Posterior cingulate gyrus (tissue), 11 donors: ENCODE measurements at regions not wholly inside any gene's neighbourhood (a gene's known extent, or its start where the extent isn't known, plus 50 kb on each side); places are given as distances from the start of the nearest gene placed in this dataset.
A peak's percentile ranks its signal among the peaks of the same experiment; 100 is the strongest.

Source experiments
- DNase-seq, 10 donors: peaks; one replicate each; pipeline versions ENCODE4 v3.0.0 to v3.0.0-alpha.2; 2020 to 2021; ENCODE audit warnings: mixed read lengths in 3 of 10
- intact Hi-C: fragments of 100-400 bp; cut with DNase I; formaldehyde crosslinking; loops from one replicate; pipeline ENCODE4 v1.15.1; 2023

- DNase-seq: no peak
- intact Hi-C loops: no loop called here
Observed at GRCh38 chr3:68176600-68176999, 522.2 kb upstream of the SUCLG2 start.

DNA sequence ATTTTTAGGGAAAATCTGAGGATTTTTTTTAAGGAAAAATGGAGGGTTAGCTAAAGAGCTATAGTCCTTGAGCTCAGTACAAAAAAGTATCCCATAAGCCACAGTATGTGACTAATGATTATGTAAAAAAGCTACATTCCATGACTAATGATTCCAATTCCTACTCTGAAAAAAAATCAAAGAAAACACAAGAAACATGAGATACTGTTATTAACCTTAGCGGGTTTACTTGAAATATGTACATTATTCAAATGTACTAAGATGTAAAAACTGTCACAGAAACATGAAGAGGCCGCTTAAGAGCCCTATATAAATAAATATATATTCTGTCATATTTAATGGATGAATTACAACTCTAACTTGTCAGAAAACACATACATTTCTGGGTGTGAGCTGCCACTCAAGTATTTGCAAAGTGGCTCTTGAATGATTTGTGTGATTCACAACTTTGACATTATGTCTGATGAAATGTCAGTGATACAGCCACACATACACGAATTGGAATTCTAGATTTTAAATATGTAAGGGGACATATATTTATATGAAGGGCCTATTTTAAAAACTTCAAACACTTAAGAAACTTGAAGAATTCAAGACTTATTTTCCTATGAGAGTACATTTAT is 518.7 kb upstream of the SUCLG2 start:
- intact Hi-C loops: no loop called here
- no peak for DNase-seq

DNA sequence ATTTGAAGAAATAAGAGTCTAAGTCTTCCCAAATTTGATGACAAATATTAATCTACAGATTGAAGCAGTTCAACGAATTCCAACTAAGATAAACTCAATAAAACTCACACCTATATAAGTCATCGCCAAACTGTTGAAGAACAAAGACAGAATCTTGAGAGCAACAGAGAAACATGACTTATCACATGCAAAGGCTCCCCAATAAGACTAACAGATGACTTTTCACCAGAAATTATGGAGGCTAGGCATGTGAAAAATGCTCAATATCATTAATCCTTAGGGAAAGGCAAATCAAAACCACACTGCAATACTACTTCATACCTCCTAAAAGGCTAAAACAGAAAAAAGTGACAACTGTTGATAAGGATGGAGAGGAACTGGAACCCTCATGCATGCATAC is 517.6 kb upstream of the SUCLG2 start:
- intact Hi-C loops: no loop called here
- DNase-seq: no peak

- intact Hi-C loops: no loop called here
- no peak for DNase-seq
Observed at GRCh38 chr3:68163968-68164367, 509.6 kb upstream of the SUCLG2 start.

DNA sequence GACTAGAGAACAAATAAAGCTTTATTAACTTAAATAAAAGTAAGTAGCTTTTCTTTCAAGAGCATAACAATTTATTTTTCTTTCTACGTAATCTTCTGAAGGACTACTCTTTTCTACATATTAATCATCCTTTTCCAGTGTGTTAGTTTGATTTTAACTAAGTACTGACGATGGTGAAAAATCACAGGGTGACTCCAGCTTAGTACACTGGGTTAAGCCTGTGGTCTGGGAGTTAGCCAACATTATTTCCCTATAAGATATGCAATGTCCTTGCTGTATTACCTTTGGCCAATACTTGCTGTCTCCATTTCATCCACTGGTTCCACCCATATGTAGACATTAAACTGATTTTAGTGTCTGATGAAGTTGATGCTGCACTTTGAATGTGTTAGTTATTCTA is 508.6 kb upstream of the SUCLG2 start:
- intact Hi-C loops: no loop called here

DNA sequence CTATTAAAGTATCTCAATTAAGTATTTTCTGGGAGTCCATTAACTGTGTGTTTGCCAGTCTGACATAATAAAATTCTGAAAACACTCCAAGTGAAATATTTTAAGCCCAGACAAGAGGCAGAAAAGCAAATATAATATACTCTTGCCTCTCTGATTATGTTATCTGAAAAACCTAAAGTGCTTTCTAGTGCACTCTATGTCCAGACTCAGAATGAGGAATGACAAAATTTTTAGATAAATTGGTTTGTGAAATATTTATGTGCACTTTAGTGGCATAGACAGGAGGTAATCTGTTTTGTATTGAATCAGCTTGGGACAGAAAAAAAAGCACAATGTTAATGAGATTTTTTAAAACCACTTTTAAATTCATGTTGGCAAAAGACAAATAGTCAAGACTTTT is 508.2 kb upstream of the SUCLG2 start:
- no peak for DNase-seq
- intact Hi-C loops: no loop called here

More for the DNA sequence above, 508.6 kb upstream of the SUCLG2 start:
- DNase-seq: no peak

DNA sequence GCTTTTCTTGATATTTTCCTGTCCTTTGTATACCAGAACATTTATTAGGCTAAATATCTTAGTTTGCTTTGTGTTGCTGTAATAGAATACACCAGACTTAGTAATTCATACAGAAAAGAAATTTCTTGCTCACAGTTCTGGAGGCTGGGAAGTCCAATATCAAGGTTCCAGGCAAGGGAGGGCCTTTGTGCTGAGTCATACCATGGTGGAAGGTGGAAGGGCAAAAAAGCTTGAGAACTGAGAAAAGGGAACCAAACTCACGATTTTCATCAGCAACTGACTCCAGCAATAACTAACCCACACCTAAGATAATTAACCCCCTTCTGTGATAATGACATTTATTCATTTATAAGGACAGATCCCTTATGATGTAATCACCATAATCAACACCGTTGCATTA is 496.9 kb upstream of the SUCLG2 start:
- intact Hi-C loops: no loop called here
- no peak for DNase-seq

DNA sequence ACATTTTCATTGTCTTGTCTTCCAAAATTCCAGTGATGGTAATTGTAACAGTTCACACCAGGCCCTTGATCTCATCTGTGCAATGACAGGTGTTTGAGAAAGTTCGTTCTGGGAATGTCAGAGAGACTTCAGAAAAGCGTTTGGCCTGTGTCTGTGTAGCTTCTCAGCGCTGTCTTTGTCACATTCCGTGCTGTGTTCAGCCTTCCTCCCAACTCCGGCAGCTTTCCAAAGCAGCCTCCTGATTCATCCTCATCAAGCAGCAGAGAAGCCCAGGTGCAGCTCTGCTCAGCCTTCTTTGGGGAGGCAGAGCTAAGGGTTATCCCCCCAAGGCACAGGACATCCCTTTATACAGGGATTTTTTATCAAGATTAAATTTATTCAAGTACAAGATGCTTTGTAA is 494.0 kb upstream of the SUCLG2 start:
- intact Hi-C loops: no loop called here
- DNase-seq: peak in 5 of 10 donors; percentile 8 to 72 (median 44)

DNA sequence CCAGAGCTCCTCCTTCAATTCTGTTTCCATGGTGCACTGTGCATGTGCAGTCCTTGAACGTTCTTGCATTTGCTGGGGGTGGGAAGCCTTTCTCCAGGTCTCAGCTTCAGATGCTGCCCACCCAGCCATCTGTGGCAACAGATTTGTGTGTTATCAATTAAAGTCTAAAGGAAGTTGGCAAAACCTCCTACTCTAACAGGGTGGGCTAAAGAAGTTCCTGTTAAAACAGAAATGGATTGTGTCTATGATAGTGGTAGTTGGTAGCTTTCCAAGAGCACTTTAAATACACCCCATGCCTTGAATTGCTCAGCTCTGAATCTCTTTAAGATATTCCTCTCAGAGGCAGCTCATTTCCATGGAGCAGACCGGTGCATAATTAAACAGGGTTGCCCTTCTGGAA is 488.0 kb upstream of the SUCLG2 start:
- DNase-seq: peak in 5 of 10 donors; percentile 18 to 85 (median 33)
- intact Hi-C loops: no loop called here

DNA sequence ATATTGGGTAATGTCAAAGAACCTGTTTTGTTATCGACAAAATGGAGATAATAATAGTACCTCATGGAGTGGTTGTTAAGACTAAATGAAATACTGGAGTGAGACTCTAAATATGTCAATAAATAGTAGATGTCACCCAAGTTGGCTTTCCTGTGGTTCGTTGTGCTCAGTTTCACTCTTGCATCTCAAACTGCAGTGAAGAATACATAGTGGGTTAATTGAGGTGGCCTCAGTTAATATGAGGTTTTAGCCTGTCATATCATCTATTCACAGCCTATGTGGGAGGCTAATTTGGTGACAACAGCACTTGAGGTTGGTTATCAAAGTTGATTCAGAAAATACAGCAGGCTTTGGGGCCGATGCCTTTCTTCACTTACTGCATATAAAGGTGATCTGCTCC is 485.5 kb upstream of the SUCLG2 start:
- no peak for DNase-seq
- intact Hi-C loops: no loop called here

- no peak for DNase-seq
- intact Hi-C loops: no loop called here
Observed at GRCh38 chr3:68136411-68136810, 482.0 kb upstream of the SUCLG2 start.

DNA sequence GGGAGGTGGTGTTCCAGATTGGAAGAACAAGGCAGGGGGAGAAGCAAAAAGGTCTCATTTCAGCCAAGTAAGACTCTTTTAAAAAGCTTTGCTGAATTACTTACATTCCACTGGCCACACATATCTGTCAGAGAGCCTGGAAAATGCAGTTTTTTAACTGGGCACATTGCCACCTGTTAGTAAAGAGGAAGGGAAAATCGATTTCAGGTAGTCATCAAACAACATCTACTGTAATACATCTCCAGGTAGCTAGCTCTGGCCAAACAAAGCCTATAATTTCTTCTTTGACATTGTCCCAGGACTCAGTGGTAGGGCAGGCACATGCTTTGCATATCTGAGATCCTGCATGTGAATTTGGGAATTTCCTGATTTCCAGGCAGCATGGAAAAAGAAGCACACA is 480.7 kb upstream of the SUCLG2 start:
- intact Hi-C loops: no loop called here
- DNase-seq: no peak

- intact Hi-C loops: no loop called here
- DNase-seq: no peak
Observed at GRCh38 chr3:68129065-68129464, 474.7 kb upstream of the SUCLG2 start.

DNA sequence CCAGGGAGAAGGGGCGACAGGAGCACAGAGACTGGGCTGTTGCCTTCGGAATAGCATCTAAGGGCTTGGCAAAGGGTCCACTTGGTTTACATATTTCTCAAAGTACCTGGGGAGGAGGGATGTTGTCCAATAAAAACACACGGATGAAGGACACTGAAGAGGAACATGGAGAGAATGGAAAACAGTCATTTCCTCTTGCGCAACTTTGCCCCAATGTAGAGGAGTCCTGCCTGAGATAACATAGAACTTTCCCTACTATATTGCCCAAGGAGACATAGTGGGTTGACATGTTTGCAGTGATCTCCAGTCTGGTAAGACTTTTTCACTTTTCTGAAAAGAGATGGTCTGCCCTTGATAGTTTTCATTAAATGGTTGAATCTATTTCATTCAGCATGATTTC is 468.8 kb upstream of the SUCLG2 start:
- no peak for DNase-seq

GRCh38 chr3:68121287-68121686 is 466.9 kb upstream of the SUCLG2 start:
- intact Hi-C loops: no loop called here
- no peak for DNase-seq

More for the DNA sequence above, 468.8 kb upstream of the SUCLG2 start:
- intact Hi-C loops: no loop called here

- intact Hi-C loops: no loop called here
- no peak for DNase-seq
Observed at GRCh38 chr3:68116580-68116979, 462.2 kb upstream of the SUCLG2 start.

- intact Hi-C loops: no loop called here
- DNase-seq: no peak
Observed at GRCh38 chr3:68103811-68104210, 449.4 kb upstream of the SUCLG2 start.

DNA sequence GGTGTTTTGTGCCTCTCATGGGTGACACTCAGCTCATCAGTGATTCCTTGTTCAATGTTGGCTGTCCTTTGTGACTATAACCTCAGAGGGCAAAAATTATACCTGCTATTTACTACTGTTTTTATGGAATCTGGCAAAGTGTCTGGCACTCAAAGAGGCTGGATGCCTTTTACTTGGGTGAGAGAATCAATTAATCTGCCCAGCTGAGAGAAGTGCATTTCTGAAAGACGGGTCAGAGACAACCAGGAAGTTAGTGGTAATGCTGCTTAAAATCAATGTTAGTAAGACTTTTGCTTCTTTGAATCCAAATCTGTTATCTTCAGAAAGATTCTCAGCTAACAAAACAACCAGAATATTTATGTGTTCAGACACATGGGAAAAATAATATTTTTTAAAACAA is 436.2 kb upstream of the SUCLG2 start:
- intact Hi-C loops: no loop called here
- DNase-seq: no peak

GRCh38 chr3:68089572-68090011 is 435.2 kb upstream of the SUCLG2 start:
- intact Hi-C loops: no loop called here
- DNase-seq: no peak

DNA sequence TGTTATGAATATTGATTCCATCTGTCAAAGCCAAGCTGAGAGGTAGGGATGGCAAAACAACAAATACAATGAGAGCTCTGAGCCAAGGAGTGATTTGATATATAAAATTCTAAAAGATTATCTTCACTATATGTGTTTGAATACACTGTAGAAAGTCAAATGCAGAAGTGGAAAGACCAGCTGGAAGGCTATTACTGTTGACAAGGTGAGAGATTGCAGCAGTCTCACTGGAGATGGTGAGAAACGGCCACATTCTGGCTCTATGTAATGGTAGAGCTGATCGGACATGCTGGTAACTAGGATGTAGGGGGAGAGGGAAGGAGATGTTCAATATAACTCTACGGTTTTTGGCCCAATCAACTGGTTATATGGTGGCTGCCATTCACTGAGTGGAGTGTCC is 434.2 kb upstream of the SUCLG2 start:
- intact Hi-C loops: no loop called here
- DNase-seq: no peak

GRCh38 chr3:68088216-68088615 is 433.8 kb upstream of the SUCLG2 start:
- intact Hi-C loops: no loop called here

DNA sequence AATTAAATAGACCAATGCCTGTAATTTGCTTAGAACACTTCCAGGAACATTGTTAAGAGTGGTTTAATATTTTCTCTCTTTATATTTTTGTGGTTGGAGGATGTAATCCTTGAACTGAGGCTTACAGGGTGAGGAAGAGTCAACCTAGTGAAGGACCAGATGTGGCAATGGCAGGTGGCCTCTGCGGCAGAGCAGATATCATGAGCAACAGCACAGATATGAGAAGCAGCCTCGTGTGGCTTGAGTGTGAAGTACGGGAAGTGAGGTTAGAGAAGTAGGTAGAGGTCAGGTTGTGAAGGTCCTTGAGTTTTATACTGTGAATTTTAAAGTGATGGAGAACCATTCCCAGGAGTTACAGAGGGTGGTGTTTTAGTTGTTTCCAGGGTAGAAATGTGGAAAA is 417.6 kb upstream of the SUCLG2 start:
- intact Hi-C loops: no loop called here
- DNase-seq: no peak

More at GRCh38 chr3:68088216-68088615, 433.8 kb upstream of the SUCLG2 start:
- DNase-seq: no peak

GRCh38 chr3:68070186-68070585 is 415.8 kb upstream of the SUCLG2 start:
- intact Hi-C loops: no loop called here
- DNase-seq: peak in 1 of 10 donors; percentile 63
